ENCODE measurements at regions not wholly inside any gene's neighbourhood (a gene's known extent, or its start where the extent isn't known, plus 50 kb on each side); places are given as distances from the start of the nearest gene placed in this dataset.

DNA sequence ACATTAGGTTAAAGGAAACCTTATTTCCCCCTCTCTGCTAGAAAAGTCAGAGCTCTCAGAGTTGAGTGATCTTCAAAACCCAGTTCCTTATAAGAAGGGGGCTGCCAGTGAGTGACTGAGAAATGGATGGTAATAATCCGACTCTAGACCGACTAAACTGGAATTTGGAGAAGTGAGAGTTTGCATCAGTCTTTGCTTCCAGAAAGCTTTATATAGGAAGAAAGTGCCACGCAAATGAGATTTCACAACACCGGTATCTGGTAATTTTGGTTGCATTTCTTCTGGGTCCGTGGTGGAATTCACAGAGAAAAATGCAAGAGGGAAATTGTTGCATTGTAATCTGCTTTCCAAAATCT, 271.4 kb downstream of the MAF start:
- TF ChIP-seq, protein P1, sequence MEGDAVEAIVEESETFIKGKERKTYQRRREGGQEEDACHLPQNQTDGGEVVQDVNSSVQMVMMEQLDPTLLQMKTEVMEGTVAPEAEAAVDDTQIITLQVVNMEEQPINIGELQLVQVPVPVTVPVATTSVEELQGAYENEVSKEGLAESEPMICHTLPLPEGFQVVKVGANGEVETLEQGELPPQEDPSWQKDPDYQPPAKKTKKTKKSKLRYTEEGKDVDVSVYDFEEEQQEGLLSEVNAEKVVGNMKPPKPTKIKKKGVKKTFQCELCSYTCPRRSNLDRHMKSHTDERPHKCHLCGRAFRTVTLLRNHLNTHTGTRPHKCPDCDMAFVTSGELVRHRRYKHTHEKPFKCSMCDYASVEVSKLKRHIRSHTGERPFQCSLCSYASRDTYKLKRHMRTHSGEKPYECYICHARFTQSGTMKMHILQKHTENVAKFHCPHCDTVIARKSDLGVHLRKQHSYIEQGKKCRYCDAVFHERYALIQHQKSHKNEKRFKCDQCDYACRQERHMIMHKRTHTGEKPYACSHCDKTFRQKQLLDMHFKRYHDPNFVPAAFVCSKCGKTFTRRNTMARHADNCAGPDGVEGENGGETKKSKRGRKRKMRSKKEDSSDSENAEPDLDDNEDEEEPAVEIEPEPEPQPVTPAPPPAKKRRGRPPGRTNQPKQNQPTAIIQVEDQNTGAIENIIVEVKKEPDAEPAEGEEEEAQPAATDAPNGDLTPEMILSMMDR (IDR thresholded peaks at IDR 0.05) = no peak
- TF ChIP-seq POLR2A (IDR thresholded peaks at IDR 0.05) (no peak), POLR2AphosphoS5 (IDR thresholded peaks at IDR 0.05) (no peak)

All from upper lobe of left lung (tissue), 4 donors.